ENCODE measurements at regions not wholly inside any gene's neighbourhood (a gene's known extent, or its start where the extent isn't known, plus 50 kb on each side); places are given as distances from the start of the nearest gene placed in this dataset.

- no peak overlapping the region for H3K27ac ChIP-seq (ENCODE audit: low read depth, low read length)
- H3K4me1 ChIP-seq (ENCODE audit: insufficient read depth, low read length) = no peaks in the 10 kb centered on the region
- no peak for DNase-seq (ENCODE audit: insufficient read length, low spot score, missing footprints)
- H3K79me2 ChIP-seq (ENCODE audit: insufficient read depth, low read length) = no peaks in the 10 kb centered on the region
- TF ChIP-seq CTCF (IDR thresholded peaks at IDR 0.05; ENCODE audit: extremely low read depth, low read depth, low read length) = no peak
- H4K20me1 ChIP-seq (ENCODE audit: insufficient read depth, low read length) = no peaks in the 10 kb centered on the region
- no peaks in the 10 kb centered on the region for H3K27me3 ChIP-seq (ENCODE audit: insufficient read depth, low read length)
- H2AFZ ChIP-seq (ENCODE audit: low read length) = no peak overlapping the region
- H3K9me3 ChIP-seq (ENCODE audit: low read depth, low read length) = no peaks in the 10 kb centered on the region
- no peak overlapping the region for H3K4me3 ChIP-seq (ENCODE audit: insufficient read depth, low read length)
- H3K4me2 ChIP-seq (ENCODE audit: insufficient read depth, low read length) = no peak overlapping the region
- H3K36me3 ChIP-seq (ENCODE audit: insufficient read depth, low read length) = no peaks in the 10 kb centered on the region
Measured at GRCh38 chr2:128498589-128498988, 179.9 kb upstream of the HS6ST1 start.

- Histone ChIP-seq H2AFZ (ENCODE audit: low read length) (no peak overlapping the region), H3K4me2 (ENCODE audit: insufficient read depth, low read length) (no peak overlapping the region), H3K36me3 (ENCODE audit: insufficient read depth, low read length) (no peaks in the 10 kb centered on the region), H3K27me3 (ENCODE audit: insufficient read depth, low read length) (no peaks in the 10 kb centered on the region), H3K27ac (ENCODE audit: low read depth, low read length) (no peak overlapping the region), H3K4me3 (ENCODE audit: insufficient read depth, low read length) (no peak overlapping the region), H3K9me3 (ENCODE audit: low read depth, low read length) (no peaks in the 10 kb centered on the region), H3K4me1 (ENCODE audit: insufficient read depth, low read length) (no peaks in the 10 kb centered on the region), H3K79me2 (ENCODE audit: insufficient read depth, low read length) (no peaks in the 10 kb centered on the region), H4K20me1 (ENCODE audit: insufficient read depth, low read length) (no peaks in the 10 kb centered on the region)
- DNase-seq (ENCODE audit: insufficient read length, low spot score, missing footprints) = no peak
- no peak for TF ChIP-seq CTCF (IDR thresholded peaks at IDR 0.05; ENCODE audit: extremely low read depth, low read depth, low read length)
Measured at GRCh38 chr2:128499367-128500137, 180.9 kb upstream of the HS6ST1 start.

- Histone ChIP-seq H4K20me1 (ENCODE audit: insufficient read depth, low read length) (no peaks in the 10 kb centered on the region), H3K4me2 (ENCODE audit: insufficient read depth, low read length) (no peak overlapping the region), H3K9me3 (ENCODE audit: low read depth, low read length) (no peaks in the 10 kb centered on the region), H3K79me2 (ENCODE audit: insufficient read depth, low read length) (no peaks in the 10 kb centered on the region), H3K4me1 (ENCODE audit: insufficient read depth, low read length) (no peaks in the 10 kb centered on the region), H3K36me3 (ENCODE audit: insufficient read depth, low read length) (no peaks in the 10 kb centered on the region), H2AFZ (ENCODE audit: low read length) (no peak overlapping the region), H3K4me3 (ENCODE audit: insufficient read depth, low read length) (no peak overlapping the region), H3K27me3 (ENCODE audit: insufficient read depth, low read length) (no peaks in the 10 kb centered on the region), H3K27ac (ENCODE audit: low read depth, low read length) (no peak overlapping the region)
- no peak for DNase-seq (ENCODE audit: insufficient read length, low spot score, missing footprints)
- TF ChIP-seq CTCF (IDR thresholded peaks at IDR 0.05; ENCODE audit: extremely low read depth, low read depth, low read length) = no peak
Measured at GRCh38 chr2:128500138-128500800, 181.6 kb upstream of the HS6ST1 start.

- no peak overlapping the region for H3K4me3 ChIP-seq (ENCODE audit: insufficient read depth, low read length)
- no peaks in the 10 kb centered on the region for H3K9me3 ChIP-seq (ENCODE audit: low read depth, low read length)
Measured at GRCh38 chr2:128501006-128501690, 182.5 kb upstream of the HS6ST1 start.

More at GRCh38 chr2:128501006-128501690, 182.5 kb upstream of the HS6ST1 start:
- Histone ChIP-seq H3K27me3 (ENCODE audit: insufficient read depth, low read length) (no peaks in the 10 kb centered on the region), H3K27ac (ENCODE audit: low read depth, low read length) (no peak overlapping the region), H3K36me3 (ENCODE audit: insufficient read depth, low read length) (no peaks in the 10 kb centered on the region), H3K79me2 (ENCODE audit: insufficient read depth, low read length) (no peaks in the 10 kb centered on the region), H2AFZ (ENCODE audit: low read length) (no peak overlapping the region), H3K4me1 (ENCODE audit: insufficient read depth, low read length) (no peaks in the 10 kb centered on the region), H3K4me2 (ENCODE audit: insufficient read depth, low read length) (no peak overlapping the region), H4K20me1 (ENCODE audit: insufficient read depth, low read length) (no peaks in the 10 kb centered on the region)
- no peak for DNase-seq (ENCODE audit: insufficient read length, low spot score, missing footprints)
- TF ChIP-seq CTCF (IDR thresholded peaks at IDR 0.05; ENCODE audit: extremely low read depth, low read depth, low read length) = no peak
